HEK293T (cell line): ENCODE measurements at regions not wholly inside any gene's neighbourhood (a gene's known extent, or its start where the extent isn't known, plus 50 kb on each side); places are given as distances from the start of the nearest gene placed in this dataset.

Experiments
- BHLHE40 ChIP-seq: fragments of 450-650 bp; IDR thresholded peaks from 2 replicates; pipeline ENCODE4 v1.6.1; 2016; ENCODE audit warnings: mild to moderate bottlenecking, moderate library complexity, borderline replicate concordance
- FOXA1 ChIP-seq: fragments of 450-650 bp; IDR thresholded peaks from 2 replicates; pipeline ENCODE4 v1.6.1; 2016; ENCODE audit warnings: mild to moderate bottlenecking
- FOXK2 ChIP-seq: fragments of 450-650 bp; IDR thresholded peaks from 2 replicates; pipeline ENCODE4 v1.6.1; 2016; ENCODE audit warnings: mild to moderate bottlenecking
- HDGF ChIP-seq: fragments of 450-650 bp; IDR thresholded peaks from 2 replicates; pipeline ENCODE4 v1.6.1; 2017; ENCODE audit warnings: antibody characterized with exemption, borderline replicate concordance
- ZNF384 ChIP-seq: fragments of 450-650 bp; IDR thresholded peaks from 2 replicates; pipeline ENCODE4 v1.6.1; 2016
- TF ChIP-seq, protein P1 (sequence below): fragments of 450-650 bp; IDR thresholded peaks from 2 replicates; pipeline ENCODE4 v1.6.1; 2016

DNA sequence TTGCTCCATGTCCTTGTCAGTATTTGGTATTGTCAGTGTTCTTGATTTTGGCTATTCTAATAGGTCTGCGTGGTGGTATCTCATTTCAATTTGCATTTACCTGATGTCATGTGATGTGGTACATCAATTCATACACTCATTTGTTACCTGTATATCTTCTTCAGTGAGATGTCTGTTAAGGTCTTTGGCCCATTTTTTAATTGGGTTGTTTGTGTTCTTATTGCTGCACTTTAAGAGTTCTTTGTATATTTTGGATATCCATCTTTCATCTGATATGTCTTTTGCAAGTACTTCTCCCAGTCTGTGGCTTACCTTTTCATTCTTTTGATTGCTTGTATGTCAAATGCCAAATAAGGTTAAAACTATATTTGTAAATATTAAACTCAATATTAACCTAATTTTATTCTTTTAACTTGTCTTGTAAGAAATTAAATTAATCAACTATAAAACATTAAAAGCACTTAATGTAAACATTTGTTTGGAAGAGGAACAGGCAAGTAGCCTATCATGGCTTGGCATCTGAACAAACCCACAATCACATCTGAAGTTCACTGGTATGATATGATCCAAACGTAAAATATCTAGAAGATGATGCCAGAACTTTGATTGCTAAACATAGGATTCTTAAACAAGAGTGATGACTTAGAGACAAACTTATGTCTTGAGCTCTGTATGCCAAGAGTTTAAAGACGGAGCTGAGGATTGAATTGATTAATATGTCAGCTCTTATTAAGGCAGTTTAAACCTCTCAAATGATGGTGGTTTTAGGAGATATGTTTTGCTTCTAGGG lies 587.3 kb downstream of the ANXA1 start:
- TF ChIP-seq, protein P1, sequence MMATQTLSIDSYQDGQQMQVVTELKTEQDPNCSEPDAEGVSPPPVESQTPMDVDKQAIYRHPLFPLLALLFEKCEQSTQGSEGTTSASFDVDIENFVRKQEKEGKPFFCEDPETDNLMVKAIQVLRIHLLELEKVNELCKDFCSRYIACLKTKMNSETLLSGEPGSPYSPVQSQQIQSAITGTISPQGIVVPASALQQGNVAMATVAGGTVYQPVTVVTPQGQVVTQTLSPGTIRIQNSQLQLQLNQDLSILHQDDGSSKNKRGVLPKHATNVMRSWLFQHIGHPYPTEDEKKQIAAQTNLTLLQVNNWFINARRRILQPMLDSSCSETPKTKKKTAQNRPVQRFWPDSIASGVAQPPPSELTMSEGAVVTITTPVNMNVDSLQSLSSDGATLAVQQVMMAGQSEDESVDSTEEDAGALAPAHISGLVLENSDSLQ: no peak
- TF ChIP-seq FOXK2: no peak
- no peak for TF ChIP-seq FOXA1
- TF ChIP-seq BHLHE40: no peak
- no peak for TF ChIP-seq ZNF384
- TF ChIP-seq HDGF: no peak
